NCI-H748 (cell line): ENCODE measurements at regions not wholly inside any gene's neighbourhood (a gene's known extent, or its start where the extent isn't known, plus 50 kb on each side); places are given as distances from the start of the nearest gene placed in this dataset.
"Not testable (repeated sequence)": the region's sequence is repeated elsewhere in the genome, so short reads cannot be mapped to it uniquely, and the experiment has no call there.

Experiments used
- DNase-seq: peaks from one replicate; lab custom pipeline; 2025; ENCODE audit not compliant: unreplicated experiment; lab: John Stamatoyannopoulos, UW

DNA sequence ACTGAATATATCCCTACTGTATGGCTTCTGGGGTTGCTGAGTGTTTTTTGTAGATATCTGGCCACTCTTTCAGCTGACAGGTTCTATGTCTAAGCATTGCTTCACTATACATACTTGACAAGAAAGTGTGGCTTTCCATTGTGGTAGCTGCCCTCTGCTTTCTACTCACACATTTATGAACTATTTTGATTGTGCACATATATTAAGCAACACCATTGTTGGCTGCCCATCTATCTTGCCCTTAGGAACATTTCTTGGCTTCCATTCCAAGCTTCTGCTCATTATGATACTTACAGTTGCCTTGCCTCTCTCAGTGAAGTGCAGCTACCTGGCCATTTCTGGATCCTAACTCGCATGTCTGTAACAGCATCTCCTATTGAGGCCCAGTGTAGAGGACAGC is 153.6 kb upstream of the MOCS2 start:
- DNase-seq: no peak

DNA sequence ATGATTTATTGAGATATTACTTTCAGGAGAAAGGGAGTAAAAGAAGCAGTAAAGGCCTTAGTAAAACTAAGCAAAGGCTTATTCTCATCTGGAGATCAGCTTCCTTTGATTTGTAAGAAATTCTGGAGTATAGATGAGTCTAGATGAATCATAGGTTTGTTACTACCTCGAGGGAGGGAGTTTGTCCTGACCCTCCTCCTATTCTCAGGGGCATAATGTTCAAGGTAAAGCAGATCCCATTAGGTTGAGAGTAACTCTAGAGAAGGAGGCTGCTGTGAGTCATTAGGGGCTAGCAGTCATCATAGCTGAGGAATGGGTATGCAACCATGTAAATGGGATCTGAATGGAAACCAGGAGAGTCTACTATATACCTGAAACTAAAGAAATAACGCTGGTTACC is 155.5 kb upstream of the MOCS2 start:
- DNase-seq: no peak

DNA sequence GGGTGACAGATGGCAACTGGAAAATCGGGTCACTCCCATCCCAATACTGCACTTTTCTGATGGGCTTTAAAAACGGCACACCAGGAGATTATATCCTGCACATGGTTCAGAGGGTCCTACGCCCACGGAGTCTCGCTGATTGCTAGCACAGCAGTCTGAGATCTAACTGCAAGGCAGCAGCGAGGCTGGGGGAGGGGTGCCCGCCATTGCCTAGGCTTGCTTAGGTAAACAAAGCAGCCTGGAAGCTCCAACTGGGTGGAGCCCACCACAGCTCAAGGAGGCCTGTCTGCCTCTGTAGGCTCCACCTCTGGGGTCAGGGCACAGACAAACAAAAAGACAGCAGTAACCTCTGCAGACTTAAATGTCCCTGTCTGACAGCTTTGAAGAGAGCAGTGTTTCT is 158.7 kb upstream of the MOCS2 start:
- DNase-seq: not testable (repeated sequence)

DNA sequence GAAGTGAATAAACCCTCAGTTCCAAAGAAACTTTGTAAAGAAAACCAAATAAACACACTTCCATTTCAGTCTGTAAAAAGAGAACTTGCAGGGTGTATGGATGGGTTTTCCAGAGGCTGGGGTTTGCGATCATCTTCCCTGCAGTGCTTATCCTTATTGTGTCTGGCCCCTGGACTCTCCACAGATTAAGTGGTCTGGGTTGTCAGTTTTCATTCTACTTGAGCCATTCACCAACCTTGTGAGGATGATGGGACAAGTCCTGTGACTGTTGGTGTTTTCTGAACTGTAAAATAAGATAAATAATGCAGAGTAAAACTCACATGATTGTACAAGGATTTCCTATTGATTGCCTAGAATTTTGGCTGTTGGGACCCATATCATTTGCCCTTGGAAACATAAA is 166.1 kb upstream of the MOCS2 start:
- DNase-seq: no peak

DNA sequence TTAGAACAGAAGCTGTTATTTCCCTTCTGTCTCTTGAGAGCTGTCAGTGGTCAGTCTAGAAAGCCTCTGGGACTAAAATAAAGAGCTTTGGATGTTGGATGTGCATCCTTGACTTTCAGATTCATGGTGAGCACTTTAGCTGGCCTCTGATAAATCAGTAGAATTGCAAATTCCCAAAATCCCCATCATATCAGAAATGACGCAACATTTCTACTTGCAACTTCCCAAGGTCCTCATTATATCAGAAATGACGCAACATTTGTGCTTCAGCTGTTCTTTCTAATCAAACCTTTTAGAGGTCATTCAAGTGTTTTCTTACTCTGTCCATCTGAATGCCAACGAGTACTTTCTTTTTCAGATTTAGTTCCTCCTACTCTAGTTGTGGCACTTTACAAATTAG is 167.3 kb upstream of the MOCS2 start:
- DNase-seq: no peak

DNA sequence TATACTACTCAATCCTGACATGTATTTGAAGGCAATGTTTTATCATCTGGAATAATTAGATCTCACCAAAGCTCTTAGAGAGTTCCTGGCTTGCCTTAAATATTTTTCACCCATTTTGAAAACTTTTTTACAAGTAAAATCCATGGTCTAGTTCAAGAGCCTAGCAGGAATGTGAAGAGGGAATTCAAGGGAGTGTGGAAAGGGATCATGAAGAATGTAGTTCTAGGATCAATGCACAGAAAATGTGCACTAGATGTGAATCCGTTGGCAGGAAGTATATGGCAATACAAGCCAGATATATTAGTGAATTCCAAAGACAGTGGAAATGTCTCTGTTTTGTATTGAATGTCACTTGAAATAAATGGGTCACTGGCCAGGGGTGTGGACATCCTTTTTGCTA is 167.9 kb upstream of the MOCS2 start:
- no peak for DNase-seq

DNA sequence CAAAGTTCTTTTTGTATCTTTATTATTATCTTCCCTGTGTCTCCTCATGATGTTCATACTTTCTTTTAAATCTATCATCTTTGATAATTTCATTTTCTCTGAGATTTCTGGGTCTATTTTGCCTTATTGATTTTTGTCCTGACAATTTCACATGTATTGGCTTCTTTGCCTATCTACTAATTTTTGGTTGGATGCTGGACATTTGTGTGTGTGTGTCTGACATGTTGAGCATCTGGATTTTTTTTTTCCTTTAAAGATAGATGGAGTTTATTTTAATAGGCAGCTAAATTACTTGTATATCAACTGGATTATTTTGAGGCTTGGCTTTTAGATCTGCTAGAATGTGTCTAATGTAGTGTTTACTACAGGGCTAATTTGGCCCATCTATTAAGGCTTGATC is 178.0 kb upstream of the MOCS2 start:
- no peak for DNase-seq

DNA sequence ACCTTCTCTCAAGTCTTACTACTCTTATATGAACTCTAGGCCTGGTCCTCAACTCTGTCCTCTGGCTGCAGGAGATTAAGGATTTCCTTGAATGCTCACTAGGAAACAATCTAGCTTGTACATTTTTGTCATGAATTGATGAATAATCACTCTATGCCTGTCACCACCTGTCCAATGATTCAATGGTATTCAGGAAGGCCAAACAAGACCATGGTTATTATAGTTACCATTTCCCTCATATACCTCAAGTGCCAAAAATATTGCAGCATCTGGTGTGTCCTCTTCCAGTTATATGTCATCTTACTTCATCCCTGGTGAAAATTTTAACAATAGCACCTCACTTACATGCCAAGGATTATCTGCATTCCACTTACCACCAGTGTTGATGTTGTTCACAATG is 179.0 kb upstream of the MOCS2 start:
- DNase-seq: no peak

DNA sequence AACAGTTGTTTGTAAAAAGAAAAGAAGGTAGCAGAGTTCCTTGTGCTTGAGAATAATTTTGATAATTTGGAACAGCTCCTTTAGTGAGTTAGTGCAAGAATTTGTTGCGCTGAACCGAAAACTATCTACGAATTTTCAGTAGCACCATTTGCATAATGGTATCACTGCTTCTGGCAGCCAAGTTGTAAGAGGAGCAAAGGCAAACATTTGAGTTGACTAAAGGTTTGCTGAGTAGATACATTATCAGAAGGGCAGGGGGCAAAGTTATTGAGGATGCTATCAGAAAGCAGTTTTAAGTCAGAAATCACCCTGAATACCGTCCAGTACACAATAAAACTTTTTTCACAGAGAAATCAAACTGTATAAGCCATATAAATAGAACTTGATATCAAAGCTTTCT is 181.5 kb upstream of the MOCS2 start:
- no peak for DNase-seq

DNA sequence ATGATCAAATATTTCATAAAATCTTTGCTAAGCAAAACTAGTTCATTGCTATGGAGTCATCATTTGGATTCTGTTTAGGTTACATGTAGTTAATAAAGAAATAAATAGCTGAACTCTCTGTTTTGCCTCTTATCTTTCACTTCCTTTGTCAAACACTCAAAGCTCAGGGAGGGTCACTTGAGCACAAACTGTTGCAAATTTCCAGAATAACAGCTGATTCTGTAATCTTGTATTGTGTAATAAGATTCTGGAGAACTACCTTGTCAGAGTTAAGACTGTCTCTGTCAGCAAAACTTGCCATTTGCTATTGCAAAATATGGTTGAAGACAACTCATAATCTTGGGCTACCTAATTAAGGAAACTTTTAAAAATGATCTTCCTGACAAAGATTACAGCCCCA is 182.0 kb upstream of the MOCS2 start:
- DNase-seq: no peak

DNA sequence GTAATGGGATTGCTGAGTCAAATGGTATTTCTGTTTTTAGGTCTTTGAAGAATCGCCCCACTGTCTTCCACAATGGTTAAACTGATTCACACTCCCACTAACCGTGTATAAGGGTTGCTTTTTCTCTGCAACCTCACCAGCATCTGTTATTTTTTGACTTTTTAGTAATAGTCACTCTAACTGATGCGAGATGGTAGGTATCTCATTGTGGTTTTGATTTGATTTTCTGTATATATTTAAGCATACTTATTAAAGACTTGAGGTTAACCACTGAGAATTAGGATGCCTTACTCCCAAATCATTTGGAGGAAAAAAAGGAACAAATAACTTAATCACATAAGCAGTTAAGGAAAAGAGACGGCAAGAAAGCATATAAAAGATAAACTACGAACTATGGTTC is 181.6 kb upstream of the FST start:
- DNase-seq: no peak

DNA sequence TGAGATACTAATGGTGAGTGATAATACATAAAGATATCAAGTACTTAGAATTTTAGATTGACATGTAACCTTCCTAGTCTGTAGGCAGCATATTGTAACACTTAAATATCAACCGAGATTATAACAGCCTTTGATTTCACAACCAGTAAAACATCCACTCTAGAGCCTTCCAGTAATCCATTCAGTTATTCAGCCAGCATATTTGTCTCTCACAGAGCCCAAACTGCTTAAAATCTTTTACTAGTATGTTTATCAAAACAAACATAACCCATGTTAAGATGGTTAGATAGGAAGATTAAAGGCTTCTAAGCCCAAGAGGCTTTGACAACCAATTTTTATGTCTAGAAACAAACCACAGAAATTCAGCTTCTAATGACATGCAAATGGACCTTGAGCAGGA is 177.9 kb upstream of the FST start:
- no peak for DNase-seq

DNA sequence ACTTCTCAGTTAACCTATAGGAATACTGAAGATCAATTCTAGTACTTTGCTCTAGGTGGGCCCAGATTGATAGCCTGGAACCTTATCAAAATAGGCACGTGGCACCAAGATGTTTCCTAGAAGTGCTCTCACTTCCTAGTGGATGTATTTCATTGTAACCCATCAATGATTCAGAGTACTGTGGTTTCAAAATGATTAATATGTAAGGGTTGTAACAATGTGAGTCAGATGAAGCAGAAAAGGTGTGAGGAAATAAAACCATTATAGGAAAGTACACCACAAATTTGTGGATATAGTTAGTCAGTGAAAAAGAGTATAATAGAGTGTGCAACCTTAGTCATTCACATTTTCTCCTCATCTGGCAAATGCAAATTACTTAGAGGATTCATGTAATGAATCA is 177.3 kb upstream of the FST start:
- DNase-seq: no peak

DNA sequence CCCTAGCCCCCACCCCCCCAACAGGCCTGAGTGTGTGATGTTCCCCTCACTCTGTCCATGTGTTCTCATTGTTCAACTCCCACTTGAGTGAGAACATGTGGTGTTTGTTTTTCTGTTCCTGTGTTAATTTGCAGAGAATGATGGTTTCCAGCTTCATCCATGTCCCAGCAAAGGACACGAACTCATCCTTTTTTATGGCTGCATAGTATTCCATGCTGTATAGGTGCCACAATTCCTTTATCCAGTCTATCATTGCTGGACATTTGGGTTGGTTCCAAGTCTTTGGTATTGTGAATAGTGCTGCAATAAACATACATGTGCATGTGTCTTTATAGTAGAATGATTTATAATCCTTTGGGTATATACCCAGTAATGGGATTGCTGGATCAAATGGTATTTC is 175.1 kb upstream of the FST start:
- not testable (repeated sequence) for DNase-seq

DNA sequence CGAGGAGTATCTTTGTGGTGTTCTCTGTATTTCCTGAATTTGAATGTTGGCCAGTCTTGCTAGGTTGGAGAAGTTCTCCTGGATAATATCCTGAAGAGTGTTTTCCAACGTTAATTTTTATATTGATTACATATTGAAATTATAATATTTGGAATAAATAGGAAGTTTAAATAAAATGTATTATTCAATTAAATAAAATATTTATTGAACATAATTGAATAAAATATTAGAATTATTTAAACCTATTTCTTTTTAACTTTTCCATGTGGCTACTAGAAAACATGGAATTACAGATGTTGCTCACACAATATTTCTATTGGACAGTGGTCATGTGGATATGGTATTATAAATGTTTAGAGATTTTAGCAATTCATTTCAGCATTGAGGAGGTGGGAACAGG is 170.8 kb upstream of the FST start:
- no peak for DNase-seq

DNA sequence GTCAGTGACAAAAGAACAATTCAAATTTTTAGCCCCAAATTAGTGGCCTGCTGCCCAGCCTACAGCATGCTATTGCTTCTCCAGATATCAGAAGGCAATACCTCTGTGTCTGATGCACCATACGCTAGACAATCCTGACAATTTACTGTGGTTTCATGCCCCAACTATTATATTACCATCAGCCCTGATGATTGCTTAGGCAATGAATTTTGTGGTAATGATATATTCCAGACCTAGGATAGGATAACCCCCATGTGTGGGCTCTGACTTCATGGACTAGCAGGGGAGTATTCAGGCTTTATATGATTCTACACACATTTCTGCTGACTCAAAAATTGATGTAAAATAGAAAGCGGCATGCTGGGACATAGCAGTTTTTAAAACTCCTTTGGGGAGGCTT is 168.7 kb upstream of the FST start:
- DNase-seq: no peak

DNA sequence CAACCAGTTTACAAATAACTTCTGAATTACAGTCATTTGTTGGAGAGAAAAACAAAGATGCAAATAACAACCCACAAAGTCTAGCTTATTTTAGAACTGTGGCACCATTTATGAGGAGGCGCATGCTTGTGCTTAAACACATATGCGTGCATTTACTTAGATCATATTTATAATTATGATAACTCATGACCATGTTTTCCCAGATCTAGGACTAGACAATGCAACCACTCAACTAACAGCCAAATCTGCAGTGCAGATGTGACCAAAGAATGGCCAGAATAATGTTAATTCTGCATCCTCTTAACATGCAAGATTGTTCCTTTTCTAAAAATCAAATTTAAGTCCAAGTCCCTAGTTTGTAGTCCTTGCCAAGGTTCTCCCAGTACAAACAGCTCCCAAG is 167.3 kb upstream of the FST start:
- no peak for DNase-seq

DNA sequence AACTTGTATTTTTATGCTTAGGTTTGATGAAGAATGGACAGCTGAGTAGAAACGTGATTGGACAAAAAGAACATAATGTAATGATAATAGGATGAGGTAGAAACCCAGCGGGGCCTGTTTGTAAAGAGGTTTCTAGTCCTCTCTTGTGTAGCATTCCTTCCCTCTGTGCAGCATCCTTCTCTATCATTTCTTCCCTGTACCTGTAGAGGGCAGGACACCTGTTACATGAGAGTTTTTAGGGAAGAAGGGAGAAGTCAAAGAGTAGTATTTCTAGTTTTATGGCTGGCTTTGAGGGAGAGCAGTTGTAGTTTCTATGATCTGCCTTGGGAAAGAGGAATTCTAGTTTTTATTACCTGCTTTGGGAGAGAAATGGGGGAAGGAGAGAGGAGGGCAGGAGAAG is 162.1 kb upstream of the FST start:
- no peak for DNase-seq

DNA sequence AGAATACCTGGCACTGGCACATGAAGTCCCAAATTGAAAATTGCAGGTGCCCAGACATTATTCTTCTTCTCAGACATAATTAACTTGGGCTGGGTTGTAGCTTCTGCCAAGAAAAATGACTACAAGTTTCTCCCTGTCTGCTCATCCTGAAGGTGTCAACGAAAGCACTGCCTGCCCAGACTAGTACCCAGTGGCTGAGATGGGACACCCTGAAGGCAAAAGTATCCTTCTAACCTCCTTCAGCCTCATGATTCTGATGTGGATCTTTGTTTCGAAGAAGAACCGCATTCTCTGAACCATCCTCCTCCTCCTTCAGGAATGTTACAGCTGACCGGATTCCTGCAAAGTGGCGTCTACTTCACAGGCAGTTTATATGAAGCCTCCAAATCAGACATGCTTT is 161.1 kb upstream of the FST start:
- DNase-seq: no peak

DNA sequence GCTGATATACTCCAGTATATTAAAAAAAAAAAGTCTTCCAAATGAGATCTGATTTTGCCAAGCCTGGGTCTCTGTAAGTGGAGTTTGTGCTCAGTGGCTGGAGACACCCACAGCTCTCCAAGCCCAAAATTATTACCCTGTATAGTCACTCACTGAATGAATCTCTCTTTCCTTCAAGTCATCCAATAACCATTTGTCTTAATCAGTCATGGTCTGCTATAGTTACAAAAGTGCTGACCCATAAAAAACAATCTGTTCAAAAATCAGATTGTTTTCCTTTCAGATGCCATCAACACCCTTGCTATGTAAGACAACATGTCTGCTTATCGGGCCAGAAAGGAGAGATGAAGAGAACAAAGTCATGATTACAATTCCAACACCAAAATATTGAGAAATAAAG is 159.4 kb upstream of the FST start:
- DNase-seq: no peak

DNA sequence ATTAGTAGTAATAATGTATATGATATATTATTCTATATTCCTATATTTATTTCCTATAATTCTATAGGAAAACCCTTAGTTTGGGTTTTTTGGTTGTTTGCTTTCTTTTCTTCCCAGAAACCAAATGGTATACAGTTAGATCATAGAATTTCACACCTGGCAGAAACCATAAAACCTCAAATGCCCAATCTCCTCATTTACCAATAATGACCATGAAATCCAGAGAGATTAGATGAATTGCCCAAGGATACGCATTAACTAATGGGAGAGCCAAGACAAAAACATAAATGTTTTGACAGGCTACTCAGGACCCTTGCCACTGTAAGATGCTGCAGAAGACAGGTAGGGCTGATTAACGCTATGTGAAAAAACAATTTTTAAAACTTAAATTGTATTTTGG is 158.7 kb upstream of the FST start:
- DNase-seq: no peak

DNA sequence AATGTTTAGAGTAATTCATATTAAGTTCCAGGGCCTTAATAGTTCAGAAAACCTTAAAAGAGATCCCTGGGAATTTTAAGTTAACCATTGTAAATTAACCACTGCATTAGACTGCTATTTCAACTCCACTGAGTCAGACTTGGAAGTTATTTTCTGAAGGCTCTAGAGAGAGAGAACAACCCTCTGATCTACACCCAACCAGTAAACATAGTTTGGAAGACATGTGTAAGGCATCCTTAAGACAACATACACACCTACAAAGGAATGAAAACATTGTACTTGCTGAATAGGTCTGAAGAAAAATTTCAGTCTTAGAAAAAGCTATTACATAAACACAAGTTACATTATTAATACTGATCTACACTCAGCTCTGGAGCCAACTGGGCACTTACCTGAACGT is 158.2 kb upstream of the FST start:
- no peak for DNase-seq

DNA sequence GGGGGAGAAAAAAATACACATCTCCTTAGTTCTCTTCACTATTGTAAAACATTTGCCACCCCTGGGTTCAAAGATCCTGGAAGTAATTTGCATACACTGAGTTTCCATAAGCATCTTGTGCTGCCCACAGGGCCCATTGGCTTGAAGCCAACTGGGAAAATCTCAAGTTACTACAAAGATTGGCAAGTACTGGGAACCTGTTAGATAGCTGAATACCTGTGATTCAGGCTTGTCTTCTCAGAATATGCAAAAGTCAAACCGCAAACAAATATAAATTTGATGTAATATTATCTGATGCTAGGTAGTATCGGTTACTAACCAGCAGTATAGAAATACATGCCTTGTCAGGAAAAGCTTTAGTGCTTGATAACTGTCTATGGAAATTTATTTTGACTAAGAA is 156.9 kb upstream of the FST start:
- DNase-seq: no peak

DNA sequence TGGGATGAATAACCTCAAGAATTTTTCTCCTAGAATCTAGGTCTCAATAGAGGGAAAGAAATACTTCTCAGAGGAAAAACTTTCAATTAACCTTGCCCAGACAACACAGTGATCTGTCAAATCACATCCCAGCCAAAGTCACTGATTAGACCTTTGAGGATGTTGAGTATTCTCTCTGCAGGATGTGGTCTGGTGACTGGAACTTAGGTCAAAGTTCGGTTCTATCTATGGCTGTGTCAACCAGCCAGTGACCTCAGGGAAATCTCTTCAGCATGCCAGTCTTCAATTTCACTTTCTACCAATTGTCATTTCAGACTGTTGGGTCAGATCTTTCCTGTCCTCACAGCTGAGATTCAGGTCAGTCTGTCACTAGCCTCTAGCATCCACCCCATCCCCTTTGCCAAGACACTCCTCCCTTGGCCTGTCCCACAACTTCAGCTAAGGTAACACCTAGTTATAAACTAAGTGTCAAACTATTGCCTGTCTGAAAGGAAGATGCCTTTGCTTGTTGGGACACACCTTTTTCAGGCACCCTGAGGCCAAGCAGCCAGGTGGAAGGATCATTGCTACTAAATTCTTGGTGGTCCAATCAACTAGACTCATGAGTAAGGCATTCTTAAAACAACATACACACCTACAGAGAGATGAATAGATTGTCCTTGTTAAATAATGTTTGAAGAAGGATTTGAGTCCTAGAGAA is 156.3 kb upstream of the FST start:
- no peak for DNase-seq
